Skin of body (tissue), 1 donor: ENCODE measurements at regions not wholly inside any gene's neighbourhood (a gene's known extent, or its start where the extent isn't known, plus 50 kb on each side); places are given as distances from the start of the nearest gene placed in this dataset.

Source experiments
- DNase-seq: peaks from one replicate; lab custom pipeline; 2025; lab: John Stamatoyannopoulos, UW

DNA sequence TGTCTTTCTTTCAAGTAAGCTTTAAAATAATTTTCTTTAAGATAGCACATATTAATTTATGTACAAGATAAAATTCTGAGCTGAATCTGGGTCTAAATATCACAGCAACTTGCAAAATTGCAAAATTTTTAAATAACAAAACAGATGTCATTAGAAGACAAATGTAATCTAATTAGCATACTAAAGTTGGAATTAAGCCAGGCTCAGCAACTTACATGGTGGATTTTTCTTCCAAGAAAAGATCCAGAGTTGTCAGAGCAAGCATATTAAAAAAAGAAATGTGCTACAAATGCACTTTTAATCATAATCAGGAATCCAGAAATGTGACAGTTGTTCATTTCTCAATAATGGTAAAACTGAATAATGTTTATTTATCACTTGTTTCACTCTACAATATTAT, 906.9 kb upstream of the INTU start:
- peak; percentile 14 for DNase-seq

DNA sequence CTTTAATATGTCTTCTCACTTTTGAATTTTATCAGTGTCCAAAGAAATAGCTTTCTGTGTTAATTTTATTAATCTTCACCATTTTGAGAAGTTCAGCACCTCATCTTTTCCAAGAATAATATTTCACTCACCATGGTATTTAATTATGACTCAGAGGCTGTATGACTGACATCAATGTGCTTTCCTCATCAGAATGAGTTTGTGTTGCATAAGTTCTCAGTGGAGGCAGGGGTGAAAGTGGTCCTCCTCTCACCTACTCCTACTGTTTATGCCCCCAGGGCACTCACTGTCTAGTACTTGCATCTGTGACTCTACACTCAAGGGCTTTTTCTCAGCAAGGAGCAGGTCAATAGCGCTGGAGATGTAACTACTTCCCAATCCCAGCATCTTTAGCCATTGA, 905.3 kb upstream of the INTU start:
- no peak for DNase-seq

DNA sequence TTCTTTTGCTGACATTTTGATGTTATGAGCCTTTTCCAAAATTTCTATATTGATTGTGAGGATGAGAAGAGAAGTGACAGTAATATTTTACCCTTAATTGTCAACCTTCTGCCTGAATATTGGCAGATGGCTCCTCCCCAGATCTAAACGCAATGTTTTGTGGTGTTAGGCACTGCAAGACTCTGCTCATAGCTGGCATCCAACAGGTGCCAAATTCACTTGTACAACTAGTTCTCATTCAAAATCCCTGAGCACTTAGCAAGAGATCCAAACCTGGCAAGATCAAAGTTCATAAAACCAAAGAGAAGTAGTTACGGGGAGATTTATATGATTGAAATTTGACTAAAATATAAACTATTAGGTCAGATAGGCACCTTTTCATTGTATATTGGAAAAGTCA, 901.7 kb upstream of the INTU start:
- DNase-seq = no peak

DNA sequence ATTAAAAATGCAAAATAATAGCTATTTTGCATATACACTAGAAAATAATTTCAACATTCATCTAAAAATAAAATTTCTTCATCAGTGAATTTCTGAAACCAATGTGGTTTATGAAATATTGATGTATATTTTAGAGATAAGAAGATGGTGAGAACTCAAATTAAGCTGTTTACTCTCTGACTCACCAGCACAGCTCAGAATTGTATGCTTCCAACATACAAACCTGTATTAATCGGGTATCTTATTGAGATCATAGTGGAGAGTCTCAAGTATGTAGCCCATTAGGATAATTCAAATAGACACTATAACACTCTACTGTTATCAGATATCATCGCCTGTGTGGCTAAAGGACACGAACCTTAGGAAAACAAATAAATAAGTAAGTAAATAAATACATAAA, 899.5 kb upstream of the INTU start:
- DNase-seq = no peak

DNA sequence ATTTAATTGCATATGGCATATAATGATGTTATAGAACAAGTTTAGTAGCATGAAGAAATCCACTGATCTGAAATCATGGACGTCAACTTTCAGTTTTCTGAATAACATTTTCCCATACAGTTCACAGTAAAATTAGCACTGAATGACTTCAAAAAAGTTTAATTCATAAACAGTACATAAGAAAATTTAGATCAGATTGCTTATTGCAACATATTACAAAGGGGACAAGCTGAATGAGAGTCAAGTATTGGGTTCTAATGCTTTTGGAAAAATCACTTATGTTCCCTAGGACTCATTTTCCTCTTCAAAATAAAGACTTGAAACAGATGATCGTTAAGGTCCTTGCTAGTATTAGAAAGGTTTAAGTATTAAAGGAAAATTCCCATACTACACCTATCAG, 898.3 kb upstream of the INTU start:
- no peak for DNase-seq

DNA sequence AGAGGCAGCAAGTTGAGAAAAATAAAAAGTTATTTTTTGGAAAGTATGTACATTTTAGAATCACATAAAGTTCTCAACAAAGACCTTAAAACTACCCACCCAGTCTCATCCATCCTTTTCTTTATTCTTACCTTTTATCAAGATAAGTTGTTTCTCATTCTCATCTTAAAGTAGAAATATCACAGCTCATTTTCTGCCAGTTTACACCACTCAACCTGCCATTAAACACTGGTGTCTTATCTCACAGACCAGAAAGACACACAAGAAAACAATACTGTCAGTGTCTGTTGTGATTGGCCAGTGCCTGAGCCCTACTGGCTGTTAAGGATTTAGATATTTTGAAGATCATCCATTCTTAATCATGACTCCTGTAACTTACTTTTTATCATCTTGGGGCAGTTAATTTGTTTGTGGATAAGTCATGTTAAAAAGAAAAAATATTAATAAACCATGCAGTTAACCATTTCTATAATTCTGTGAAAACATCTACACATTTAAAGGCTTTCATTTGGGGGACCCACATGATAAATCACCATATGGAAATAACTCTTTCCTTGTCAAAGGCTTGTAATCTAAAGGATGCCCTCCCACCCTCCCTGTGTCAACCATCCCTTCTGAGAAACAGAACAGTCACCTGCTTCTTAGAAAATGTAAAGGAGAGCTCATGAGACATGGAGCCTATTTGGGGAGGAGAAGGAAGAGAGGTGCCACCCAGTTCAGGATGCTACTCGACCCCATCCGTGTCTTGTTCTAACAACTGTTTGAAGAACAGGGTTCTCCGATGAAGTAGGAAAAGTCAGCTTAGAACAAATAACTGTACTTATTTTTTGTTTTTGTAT, 897.2 kb upstream of the INTU start:
- no peak for DNase-seq

DNA sequence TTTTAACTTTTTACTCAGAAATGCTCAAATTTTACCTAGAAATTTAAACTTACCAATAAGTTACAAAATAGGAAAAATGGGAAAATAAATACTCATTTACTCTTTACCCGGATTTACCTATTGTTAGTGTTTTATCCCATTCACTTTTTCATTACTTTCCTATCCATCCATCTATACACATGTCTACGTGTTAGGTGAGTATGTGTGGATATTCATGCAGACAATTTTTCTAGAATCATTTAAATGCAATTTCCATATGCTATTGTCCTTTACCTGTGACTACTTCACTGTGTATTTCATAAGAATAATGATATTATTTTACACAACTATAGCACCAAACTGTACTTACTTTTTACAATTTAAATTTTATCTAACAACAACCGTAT, 896.6 kb upstream of the INTU start:
- DNase-seq = no peak

DNA sequence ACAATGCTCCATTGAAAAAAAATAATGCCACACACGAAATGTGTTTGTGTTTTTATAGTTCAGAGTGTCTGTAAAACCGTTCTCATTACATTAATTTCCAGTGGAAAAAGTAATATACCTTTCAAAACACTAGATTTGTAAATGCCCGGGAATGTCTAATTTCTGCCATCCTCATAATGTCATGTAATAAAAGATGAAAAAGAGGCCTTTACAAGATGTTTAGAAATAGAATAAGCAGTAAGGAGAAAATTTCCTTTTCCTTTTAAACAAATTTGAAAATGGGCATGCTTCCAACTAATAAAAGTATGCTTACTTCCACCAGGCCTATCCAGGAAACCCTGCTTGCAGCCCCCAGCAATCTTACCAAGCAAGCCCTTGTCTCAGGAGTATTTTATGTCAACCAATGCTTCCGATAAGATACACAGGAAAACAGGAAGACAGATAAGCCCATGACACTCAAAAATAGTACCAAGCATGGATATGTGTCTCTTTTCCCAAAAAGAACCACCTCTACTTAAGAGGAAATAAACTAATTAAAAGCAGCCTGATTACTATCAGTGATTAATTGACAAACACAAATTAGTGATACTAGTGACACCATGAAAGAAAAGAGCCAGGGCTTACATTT, 894.7 kb upstream of the INTU start:
- DNase-seq = no peak

DNA sequence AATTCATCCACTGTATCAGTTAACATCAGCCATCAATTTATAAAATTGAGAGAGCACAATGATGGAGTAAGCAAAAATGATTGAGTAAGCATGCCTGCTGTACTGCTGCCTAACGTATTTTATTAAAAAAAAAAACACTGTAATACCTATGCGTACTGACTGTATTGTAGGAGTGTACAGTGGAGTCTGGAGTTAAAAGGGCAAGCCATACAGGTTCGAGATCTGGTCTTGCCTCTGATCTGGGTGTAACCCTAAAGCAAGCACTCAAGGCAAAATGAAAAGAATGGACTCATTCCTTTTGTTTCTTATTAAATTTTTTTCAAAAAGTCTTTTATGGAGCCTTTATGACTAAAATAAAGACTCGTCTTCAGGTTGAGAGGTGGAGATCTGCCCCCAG, 894.2 kb upstream of the INTU start:
- no peak for DNase-seq

DNA sequence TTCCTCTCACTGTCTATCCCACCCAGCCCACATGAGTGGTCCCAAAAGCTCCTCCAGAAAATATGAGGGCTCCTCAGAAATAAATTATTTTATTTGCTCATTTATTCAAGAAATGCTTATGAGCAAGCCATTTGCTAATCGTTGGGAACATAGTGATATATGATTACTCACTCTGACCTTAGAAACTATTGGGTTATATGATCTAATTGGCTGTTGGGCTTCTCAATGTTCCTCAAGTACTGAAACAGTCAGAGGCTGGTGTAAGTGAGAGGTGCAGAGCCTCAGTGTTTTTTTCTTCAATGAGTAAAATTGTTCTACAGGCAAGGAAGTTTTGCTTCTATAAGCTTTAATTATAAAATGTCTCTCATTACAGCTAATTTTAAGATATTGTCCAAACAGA, 893.8 kb upstream of the INTU start:
- no peak for DNase-seq

DNA sequence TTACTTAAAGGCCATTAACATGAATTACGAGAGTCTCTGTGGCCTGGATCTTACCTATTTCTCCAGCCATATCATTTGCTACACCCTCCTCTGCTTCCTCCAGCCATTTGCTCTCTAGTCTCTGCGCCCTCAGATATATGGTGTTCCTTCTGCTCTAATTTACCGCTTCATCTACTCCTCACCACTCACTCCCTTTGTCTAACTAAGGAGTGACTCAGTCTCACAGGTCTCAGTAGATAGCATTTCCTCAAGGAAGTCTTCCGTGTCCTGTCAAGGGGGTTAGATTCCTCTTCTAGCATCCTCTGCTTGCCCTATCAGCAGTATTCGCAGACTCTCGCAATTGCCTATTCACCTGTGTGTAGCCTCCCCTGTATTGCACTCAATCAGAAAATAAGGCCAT, 892.1 kb upstream of the INTU start:
- no peak for DNase-seq

DNA sequence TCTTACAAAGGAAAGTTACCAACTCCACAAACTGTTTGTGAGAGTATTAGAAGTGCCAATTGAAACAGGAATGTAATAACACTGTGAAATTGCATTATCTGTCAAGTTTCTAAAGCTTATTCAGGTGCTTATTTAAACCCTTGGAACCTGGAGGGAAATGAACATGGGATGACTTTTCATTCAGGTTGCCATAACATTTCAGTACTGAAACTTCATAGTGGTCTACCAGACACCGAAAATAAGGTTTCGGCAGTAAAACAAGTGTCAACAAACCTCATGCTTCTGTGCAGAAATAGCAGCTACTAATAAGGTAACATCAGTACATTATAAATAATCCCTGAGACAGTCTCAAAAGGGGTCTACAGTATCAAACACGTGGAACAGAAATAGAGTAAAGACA, 890.7 kb upstream of the INTU start:
- no peak for DNase-seq

DNA sequence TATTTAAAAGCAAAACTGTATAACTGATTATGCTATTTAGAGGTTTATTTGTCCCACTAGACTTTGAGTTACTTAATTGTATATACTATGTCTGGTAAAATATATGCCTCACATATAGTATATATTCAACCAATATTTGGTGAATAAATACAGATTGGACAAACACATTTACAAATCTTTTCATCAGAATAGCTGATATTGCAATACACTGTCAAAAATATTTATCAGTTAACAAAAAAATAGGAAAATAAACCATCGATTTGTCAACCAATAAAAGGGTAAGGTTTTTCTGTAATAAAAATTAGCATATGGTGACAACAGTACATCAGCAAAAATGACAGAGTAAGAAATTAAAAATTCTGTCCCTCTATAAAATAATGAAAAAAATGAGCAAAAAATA, 889.9 kb upstream of the INTU start:
- no peak for DNase-seq

DNA sequence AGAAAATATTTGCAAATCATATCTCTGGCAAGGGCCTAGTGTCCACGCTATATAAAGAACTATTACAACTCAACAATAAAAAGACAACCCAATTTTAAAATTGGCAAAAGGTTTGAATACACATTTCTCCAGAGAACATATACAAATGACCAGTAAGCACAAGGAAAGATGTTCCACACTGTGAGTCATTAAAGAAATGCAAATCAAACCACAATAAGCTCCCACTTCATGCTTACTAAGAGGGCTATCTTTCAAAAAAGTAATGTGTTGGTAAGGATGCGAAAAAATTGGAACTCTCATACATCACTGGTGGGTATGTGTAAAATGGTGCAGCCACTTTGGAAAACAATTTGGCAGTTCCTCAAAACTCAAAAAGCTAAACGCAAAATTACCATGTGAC, 884.0 kb upstream of the INTU start:
- DNase-seq = no peak

DNA sequence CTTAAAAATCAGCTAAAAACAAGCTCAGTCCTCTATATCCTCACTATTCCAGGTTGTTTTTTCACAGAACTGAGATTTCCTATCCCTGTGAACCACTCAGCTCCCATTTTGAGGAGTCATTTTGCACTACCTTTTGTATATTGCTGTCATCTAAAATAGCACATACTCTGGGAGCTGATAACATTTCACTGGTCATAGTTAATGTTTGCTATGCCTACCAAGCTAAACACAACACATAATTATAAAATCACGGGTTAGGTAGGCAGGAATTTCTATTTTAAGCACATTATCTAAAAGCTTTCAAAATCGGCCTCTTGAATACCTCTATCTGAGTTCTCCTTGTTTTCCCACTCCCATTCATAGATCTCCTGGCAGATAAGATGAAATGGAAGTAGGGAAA, 882.0 kb upstream of the INTU start:
- DNase-seq = no peak

DNA sequence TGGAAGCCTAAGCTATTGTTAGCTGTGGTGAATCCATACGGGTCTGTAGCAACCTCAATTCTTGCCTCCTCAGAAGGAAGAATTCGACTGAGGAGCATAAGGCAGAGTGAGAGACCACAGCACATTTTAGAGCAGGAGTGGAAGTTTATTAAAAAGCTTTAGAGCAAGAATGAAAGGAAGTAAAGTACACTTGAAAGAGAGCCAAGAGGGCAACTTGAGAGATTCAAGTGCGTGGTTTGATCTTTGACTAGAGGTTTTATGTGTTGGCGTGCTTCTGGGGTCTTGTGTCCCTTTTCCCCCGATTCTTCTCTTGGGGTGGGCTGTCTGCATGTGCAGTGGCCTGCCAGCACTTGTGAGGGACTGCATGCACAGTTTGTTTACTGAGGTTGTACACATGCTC, 880.6 kb upstream of the INTU start:
- no peak for DNase-seq

DNA sequence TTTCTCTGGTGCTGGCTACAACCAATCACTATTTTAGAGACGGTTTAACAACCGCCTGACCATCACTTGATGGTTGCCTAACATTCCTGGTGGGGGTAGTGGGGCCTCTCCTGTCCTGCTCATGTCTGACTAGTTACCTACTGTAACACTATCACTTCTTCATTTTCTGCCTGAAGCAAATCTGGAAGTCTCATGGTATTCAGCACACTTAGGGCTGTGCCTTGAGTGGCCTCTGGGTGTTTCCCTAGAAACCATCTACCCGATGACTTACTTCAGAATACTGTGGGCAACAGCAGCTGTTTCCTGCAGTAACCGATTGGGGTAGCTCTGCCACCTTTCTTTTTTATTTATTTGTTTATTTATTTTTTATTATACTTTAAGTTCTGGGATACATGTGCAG, 880.1 kb upstream of the INTU start:
- no peak for DNase-seq

DNA sequence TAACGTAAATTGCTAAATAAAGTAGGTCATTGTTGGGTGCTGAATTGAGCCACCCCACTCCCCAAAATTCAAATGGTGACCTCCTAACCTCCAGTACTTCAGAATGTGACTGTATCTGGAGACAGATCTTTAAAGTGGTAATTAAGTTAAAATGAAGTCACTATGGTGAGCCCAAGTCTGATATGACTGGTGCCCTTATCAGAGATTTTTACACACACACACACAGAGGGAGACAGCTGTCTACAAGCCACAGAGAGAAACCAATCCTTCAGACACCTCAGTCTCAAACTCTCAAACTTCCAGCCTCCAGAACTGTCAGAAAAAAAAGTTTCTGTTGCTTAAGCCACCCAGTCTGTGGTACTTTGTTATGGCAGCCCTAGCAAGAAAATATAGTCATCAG, 879.2 kb upstream of the INTU start:
- DNase-seq = no peak

DNA sequence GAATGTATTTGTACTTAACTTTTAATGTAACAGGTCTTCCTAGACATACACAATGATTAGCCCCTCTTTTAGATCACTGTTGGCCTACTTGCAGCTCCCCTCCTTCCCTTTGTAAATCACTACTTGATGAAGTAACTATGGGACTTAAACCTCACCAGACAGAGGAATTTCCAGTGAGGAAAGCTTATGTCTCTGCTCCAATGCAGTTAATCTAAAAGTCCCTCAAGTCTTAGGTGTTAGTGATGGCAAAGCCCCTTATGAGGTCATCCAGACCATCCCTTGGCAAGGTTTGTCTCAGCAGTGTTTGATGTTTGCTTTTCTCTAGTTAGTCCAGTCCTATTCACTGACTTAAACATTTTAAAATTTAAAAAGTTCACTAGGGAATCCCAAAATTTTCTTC, 877.3 kb upstream of the INTU start:
- peak; percentile 89 for DNase-seq

DNA sequence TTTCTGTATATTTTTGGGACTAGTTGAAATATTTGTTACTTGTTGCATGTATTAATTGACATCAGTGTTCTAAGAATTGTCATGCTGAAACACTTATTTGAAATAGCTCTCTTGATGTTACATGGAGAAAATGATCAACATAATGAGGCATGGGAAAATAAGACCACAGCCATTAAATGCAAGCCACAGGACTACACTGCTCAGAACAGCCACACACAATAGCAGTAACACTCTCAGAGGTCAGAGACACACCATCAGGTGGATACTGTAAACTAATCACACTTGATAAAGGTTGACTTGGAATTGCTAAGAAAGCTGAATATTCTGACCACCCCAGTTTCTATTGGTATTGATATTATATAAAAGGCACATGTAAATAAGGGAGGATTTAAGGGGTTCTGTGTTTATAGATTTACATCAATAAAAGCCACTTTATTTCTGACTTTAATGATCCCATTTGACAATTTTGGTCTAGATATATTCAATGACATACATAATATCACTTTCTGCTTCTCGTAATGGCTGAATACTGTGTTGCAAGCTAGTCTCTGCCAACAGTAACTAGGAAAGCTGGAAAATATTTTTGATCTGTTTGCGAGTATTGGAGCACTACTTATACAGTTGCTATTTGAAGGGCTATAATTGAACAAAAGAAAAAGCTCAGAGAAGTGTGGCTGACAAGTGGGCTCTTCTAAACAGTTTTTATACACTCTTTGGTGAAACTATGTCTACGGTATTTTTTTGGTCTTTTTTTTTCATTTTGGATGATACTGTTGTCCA, 876.5 kb upstream of the INTU start:
- DNase-seq = peak; percentile 7

DNA sequence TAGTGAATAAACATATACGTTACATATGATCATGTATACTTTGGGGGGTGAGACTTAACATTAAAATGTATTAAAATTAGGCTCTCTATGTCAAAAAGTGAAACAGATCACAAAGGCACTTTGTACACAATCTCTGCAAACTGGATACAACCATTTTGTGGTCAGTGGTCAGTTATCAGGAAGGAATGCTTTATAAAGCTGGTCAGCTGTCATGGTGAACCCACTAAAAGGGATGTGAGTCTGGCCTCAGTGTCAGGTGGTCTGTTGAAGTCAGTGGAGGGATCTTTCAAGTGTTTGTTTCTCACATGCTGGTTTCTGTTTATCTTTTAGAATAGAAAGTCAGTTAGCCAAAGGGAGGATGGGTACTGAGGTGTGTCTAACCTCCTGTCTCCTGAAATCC, 875.5 kb upstream of the INTU start:
- no peak for DNase-seq

DNA sequence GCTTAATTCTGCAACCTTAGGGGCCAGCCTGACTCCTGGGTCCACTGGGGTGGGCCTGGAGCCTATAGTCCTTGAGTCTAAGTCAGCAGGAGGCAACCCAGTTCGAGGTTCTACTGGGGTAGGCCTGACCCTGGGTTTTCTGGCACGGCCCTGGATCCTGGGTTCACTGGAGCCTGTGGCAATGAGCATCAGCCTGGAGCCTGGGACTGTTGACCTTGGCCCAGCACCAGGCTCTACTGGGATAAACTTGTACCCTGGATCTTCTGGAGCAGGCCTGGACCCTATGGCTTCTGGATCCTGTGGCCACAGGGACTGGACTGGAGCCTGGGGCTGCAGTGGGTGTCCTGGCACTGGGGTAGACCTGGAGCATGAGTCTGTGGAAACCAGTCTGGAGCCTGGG, 874.3 kb upstream of the INTU start:
- DNase-seq = no peak
